Fibroblast of lung (primary cell): ENCODE measurements at regions not wholly inside any gene's neighbourhood (a gene's known extent, or its start where the extent isn't known, plus 50 kb on each side); places are given as distances from the start of the nearest gene placed in this dataset.

Experiments
- EZH2 ChIP-seq: IDR thresholded peaks from 2 replicates; pipeline ENCODE4 v1.5.1; 2012; ENCODE audit warnings: low read length, control low read depth, mild to moderate bottlenecking; ENCODE audit errors: missing control alignments
- TF ChIP-seq, protein P1 (sequence below), 2 donors: IDR thresholded peaks in 1 of 2; conservative IDR thresholded peaks in 1 of 2; 1 replicate in 1 of 2; 2 replicates in 1 of 2; pipeline ENCODE4 v1.5.1; 2011 to 2012; ENCODE audit warnings: low read length in 2 of 2, control low read depth in 1 of 2, inconsistent platforms in 1 of 2, low read depth in 1 of 2, mild to moderate bottlenecking in 1 of 2

DNA sequence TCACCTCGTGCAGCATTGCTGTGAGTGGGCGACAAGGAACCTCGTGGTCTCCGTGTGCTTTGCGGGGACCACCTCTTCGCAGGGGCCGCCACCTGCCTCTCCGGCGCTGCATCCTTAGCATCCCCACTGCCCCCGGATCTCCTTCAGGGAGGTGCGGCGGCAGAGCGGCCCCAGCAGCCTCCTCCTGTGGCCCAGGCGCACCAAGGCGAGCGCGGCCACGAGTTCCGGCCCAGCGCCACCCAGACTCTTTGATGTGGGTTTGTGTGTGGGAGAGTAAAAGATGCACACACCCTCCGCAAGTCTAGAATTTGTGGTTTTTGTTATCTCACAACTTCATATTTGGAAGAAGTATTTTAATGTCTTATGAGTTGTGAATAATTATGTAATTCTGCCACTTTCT is 118.8 kb upstream of the DIO3 start:
- no peak for TF ChIP-seq EZH2
- TF ChIP-seq, protein P1, sequence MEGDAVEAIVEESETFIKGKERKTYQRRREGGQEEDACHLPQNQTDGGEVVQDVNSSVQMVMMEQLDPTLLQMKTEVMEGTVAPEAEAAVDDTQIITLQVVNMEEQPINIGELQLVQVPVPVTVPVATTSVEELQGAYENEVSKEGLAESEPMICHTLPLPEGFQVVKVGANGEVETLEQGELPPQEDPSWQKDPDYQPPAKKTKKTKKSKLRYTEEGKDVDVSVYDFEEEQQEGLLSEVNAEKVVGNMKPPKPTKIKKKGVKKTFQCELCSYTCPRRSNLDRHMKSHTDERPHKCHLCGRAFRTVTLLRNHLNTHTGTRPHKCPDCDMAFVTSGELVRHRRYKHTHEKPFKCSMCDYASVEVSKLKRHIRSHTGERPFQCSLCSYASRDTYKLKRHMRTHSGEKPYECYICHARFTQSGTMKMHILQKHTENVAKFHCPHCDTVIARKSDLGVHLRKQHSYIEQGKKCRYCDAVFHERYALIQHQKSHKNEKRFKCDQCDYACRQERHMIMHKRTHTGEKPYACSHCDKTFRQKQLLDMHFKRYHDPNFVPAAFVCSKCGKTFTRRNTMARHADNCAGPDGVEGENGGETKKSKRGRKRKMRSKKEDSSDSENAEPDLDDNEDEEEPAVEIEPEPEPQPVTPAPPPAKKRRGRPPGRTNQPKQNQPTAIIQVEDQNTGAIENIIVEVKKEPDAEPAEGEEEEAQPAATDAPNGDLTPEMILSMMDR (conservative IDR thresholded peaks at IDR 0.05 in 1 of 2, IDR thresholded peaks at IDR 0.05 in 1 of 2; ENCODE audit: low read depth in 1 of 2, low read length in 2 of 2): no peak
